ENCODE measurements at regions not wholly inside any gene's neighbourhood (a gene's known extent, or its start where the extent isn't known, plus 50 kb on each side); places are given as distances from the start of the nearest gene placed in this dataset.

GRCh38 chr2:777546-777945, 100.3 kb upstream of the TMEM18 start:
- H3K4me1 ChIP-seq, result no peaks in the 10 kb centered on the region
- TF ChIP-seq CTCF (IDR thresholded peaks at IDR 0.05), result no peak
- ATAC-seq (no peak), DNase-seq (no peak)
- no peaks in the 10 kb centered on the region for H3K9me3 ChIP-seq
- no peaks in the 10 kb centered on the region for H3K36me3 ChIP-seq
- intact Hi-C loops (cut with DNase I), result no loop called here
- no peak overlapping the region for H3K4me3 ChIP-seq
- H3K27ac ChIP-seq, result no peak overlapping the region
- peaks cover 5% of the 10 kb centered on the region for H3K27me3 ChIP-seq (ENCODE audit: low read depth)

GRCh38 chr2:777051-777450, 99.8 kb upstream of the TMEM18 start:
- H3K9me3 ChIP-seq, result no peaks in the 10 kb centered on the region
- H3K4me3 ChIP-seq, result no peak overlapping the region
- intact Hi-C loops (cut with DNase I), result no loop called here
- no peak for ATAC-seq
- peaks cover 5% of the 10 kb centered on the region for H3K27me3 ChIP-seq (ENCODE audit: low read depth)
- TF ChIP-seq CTCF (IDR thresholded peaks at IDR 0.05), result no peak
- no peaks in the 10 kb centered on the region for H3K36me3 ChIP-seq
- H3K27ac ChIP-seq, result no peak overlapping the region
- H3K4me1 ChIP-seq, result no peaks in the 10 kb centered on the region
- DNase-seq, result no peak

GRCh38 chr2:776487-776886, 99.3 kb upstream of the TMEM18 start:
- DNase-seq (no peak), ATAC-seq (no peak)
- Histone ChIP-seq H3K4me1 (no peaks in the 10 kb centered on the region), H3K27ac (no peak overlapping the region), H3K36me3 (no peaks in the 10 kb centered on the region), H3K4me3 (no peak overlapping the region), H3K27me3 (ENCODE audit: low read depth) (peaks cover under 1% of the 10 kb centered on the region), H3K9me3 (no peaks in the 10 kb centered on the region)
- TF ChIP-seq CTCF (IDR thresholded peaks at IDR 0.05), result no peak
- intact Hi-C loops (cut with DNase I), result no loop called here

GRCh38 chr2:776038-776437, 98.8 kb upstream of the TMEM18 start:
- Histone ChIP-seq H3K36me3 (no peaks in the 10 kb centered on the region), H3K9me3 (no peaks in the 10 kb centered on the region), H3K27ac (no peak overlapping the region), H3K27me3 (ENCODE audit: low read depth) (no peaks in the 10 kb centered on the region), H3K4me1 (no peaks in the 10 kb centered on the region), H3K4me3 (no peak overlapping the region)
- intact Hi-C loops (cut with DNase I), result no loop called here
- no peak for TF ChIP-seq CTCF (IDR thresholded peaks at IDR 0.05)
- DNase-seq, result no peak
- ATAC-seq, result no peak

- ATAC-seq, result no peak
- Histone ChIP-seq H3K27me3 (ENCODE audit: low read depth) (no peaks in the 10 kb centered on the region), H3K4me3 (no peak overlapping the region), H3K4me1 (no peaks in the 10 kb centered on the region), H3K9me3 (no peaks in the 10 kb centered on the region), H3K36me3 (no peaks in the 10 kb centered on the region), H3K27ac (no peak overlapping the region)
- TF ChIP-seq CTCF (IDR thresholded peaks at IDR 0.05), result no peak
- intact Hi-C loops (cut with DNase I), result no loop called here
- DNase-seq, result no peak
Observed at GRCh38 chr2:774436-774835, 97.2 kb upstream of the TMEM18 start.

All from lower lobe of right lung (tissue), 2 donors.